Naive thymus-derived CD4-positive, alpha-beta T cell (primary cell): ENCODE measurements at regions not wholly inside any gene's neighbourhood (a gene's known extent, or its start where the extent isn't known, plus 50 kb on each side); places are given as distances from the start of the nearest gene placed in this dataset.

ENCODE experiments used
- ATAC-seq: fragments of 150-1000 bp; cut with Tn5 transposase; 2 replicates; pipeline ENCODE4 v1.10.0; 2021; ENCODE audit warnings: mild to moderate bottlenecking, moderate library complexity
- CTCF ChIA-PET: fragments of 350-600 bp; sonication (Branson Sonifier 250); formaldehyde crosslinking; loops from one replicate; lab custom pipeline; 2021; ENCODE audit warnings: antibody characterized with exemption; lab: Charles Lee
- POLR2A ChIA-PET: fragments of 350-600 bp; sonication (Branson Sonifier 250); formaldehyde crosslinking; loops from one replicate; lab custom pipeline; 2021; ENCODE audit warnings: antibody characterized with exemption, inconsistent platforms; lab: Charles Lee
- DNase-seq, 9 donors: peaks; one replicate each; pipeline versions ENCODE4 v3.0.0 to v3.0.0-alpha.2; 2020 to 2022; ENCODE audit warnings: mixed read lengths in 1 of 9
- H3K27ac ChIP-seq: one replicate; pipeline ENCODE4 v1.7.0; 2013; ENCODE audit warnings: mild to moderate bottlenecking, low read depth, low read length, moderate library complexity
- H3K27me3 ChIP-seq, 2 donors: one replicate each; pipeline ENCODE4 v1.7.0; 2013; ENCODE audit warnings: low read length in 2 of 2, mild to moderate bottlenecking in 2 of 2, moderate library complexity in 2 of 2; ENCODE audit not compliant: control insufficient read depth in 2 of 2, insufficient read depth in 2 of 2
- H3K36me3 ChIP-seq, 3 experiments: 1 replicate in 2 of 3; 2 replicates in 1 of 3; pipeline ENCODE4 v1.7.0; 2013; ENCODE audit warnings: low read length in 3 of 3, mild to moderate bottlenecking in 3 of 3, moderate library complexity in 1 of 3; ENCODE audit not compliant: insufficient read depth in 3 of 3, control insufficient read depth in 2 of 3
- H3K4me1 ChIP-seq, 2 donors: one replicate each; pipeline ENCODE4 v1.7.0; 2013; ENCODE audit warnings: low read length in 2 of 2, mild to moderate bottlenecking in 2 of 2, moderate library complexity in 1 of 2; ENCODE audit not compliant: control insufficient read depth in 2 of 2, insufficient read depth in 2 of 2
- H3K4me3 ChIP-seq: 2 replicates; pipeline ENCODE4 v1.7.0; 2013; ENCODE audit warnings: mild to moderate bottlenecking, low read length
- H3K9me3 ChIP-seq, 3 experiments: 1 replicate in 2 of 3; 2 replicates in 1 of 3; pipeline ENCODE4 v1.7.0; 2013; ENCODE audit warnings: low read length in 3 of 3; ENCODE audit not compliant: control insufficient read depth in 2 of 3
- H3K27ac Mint-ChIP-seq, 9 donors: one replicate each; pipeline ENCODE4 v1.8.0; 2020 to 2022; ENCODE audit warnings: mixed read lengths in 9 of 9, mild to moderate bottlenecking in 8 of 9, moderate library complexity in 5 of 9, inconsistent platforms in 2 of 9
- H3K27me3 Mint-ChIP-seq, 5 donors: one replicate each; pipeline ENCODE4 v1.8.0; 2021 to 2022; ENCODE audit warnings: mixed read lengths in 5 of 5, mild to moderate bottlenecking in 1 of 5
- H3K36me3 Mint-ChIP-seq, 5 donors: one replicate each; pipeline ENCODE4 v1.8.0; 2020 to 2022; ENCODE audit warnings: mixed read lengths in 5 of 5, mild to moderate bottlenecking in 3 of 5, inconsistent platforms in 1 of 5
- H3K4me1 Mint-ChIP-seq, 7 donors: one replicate each; pipeline ENCODE4 v1.8.0; 2020 to 2022; ENCODE audit warnings: mixed read lengths in 7 of 7, mild to moderate bottlenecking in 3 of 7, inconsistent platforms in 1 of 7
- H3K4me3 Mint-ChIP-seq, 10 donors: one replicate each; pipeline ENCODE4 v1.8.0; 2020 to 2022; ENCODE audit warnings: mild to moderate bottlenecking in 10 of 10, mixed read lengths in 10 of 10, moderate library complexity in 6 of 10, inconsistent platforms in 2 of 10
- H3K9me3 Mint-ChIP-seq, 11 donors: one replicate each; pipeline ENCODE4 v1.8.0; 2020 to 2022; ENCODE audit warnings: mixed read lengths in 11 of 11, mild to moderate bottlenecking in 4 of 11, inconsistent platforms in 1 of 11, moderate library complexity in 1 of 11
- intact Hi-C, 2 donors: fragments of 100-400 bp; cut with micrococcal nuclease; formaldehyde crosslinking; loops; one replicate each; pipeline ENCODE4 v1.15.1; 2023

DNA sequence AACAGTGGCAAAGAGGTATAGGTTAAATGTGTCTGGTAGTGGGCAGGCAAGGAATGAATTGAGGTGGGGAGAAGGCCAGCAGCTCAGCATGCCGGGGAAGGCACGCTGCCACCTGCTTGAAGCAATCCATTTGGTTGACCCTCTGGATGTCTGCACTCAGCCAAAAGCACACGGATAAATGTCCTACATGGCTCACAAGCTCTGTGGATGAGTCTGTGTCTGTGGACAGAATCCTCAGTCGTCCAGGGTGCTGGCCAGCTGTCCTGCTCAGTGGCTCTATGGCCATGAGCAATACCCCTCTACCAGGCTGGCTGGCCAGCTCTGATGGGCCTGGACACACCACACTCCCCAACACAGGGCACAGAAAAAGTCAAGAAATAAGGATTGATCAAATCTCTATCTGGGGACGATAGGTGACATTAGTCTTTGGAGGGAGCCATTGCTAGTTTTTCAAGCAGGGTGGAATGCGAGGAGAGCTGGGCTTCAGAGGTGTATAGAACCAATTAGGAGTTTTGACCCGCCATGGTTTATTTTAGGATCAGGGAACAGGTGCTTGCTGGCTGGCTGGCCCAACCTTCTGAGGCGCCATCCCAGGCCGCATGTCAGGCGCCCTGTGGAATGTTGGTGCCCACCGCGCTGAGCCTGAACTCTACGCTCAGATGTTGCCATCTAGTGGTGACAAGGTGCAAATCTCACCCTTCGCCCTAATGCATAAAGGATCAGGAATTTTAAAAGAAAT, 493.4 kb downstream of the TNS3 start:
- Mint-ChIP-seq H3K4me3 (no peak overlapping the region), H3K27me3 (peaks cover 0 to 23% (median 11%) of the 10 kb centered on the region in 5 donors), H3K36me3 (no peaks in the 10 kb centered on the region), H3K27ac (no peak overlapping the region), H3K9me3 (peaks cover 0 to 2% (median 0%) of the 10 kb centered on the region in 11 donors), H3K4me1 (no peaks in the 10 kb centered on the region)
- peak in 5 of 9 donors; percentile 2 to 18 (median 6) for DNase-seq
- no peak overlapping the region for H3K27ac ChIP-seq
- H3K9me3 ChIP-seq, result no peaks in the 10 kb centered on the region
- ATAC-seq, result no peak
- ChIA-PET POLR2A (interaction anchor here (0.6 kb wide), 1 partner anchor 1118 kb away, joined by 3 read pairs; no protein-coding TSS in a partner anchor), CTCF (interaction anchor here (0.9 to 1.0 kb wide), 2 partner anchors 1169 to 1170 kb away, joined by 3 to 6 read pairs; no protein-coding TSS in a partner anchor)
- no peak overlapping the region for H3K4me3 ChIP-seq
- intact Hi-C loops, result loop anchor here (1.0 kb wide), 3 partner anchors 1165 to 1197 kb away; no protein-coding TSS in a partner anchor
- H3K36me3 ChIP-seq, result no peaks in the 10 kb centered on the region
- H3K4me1 ChIP-seq, result no peaks in the 10 kb centered on the region
- peaks cover 0 to 3% of the 10 kb centered on the region in 2 donors for H3K27me3 ChIP-seq

DNA sequence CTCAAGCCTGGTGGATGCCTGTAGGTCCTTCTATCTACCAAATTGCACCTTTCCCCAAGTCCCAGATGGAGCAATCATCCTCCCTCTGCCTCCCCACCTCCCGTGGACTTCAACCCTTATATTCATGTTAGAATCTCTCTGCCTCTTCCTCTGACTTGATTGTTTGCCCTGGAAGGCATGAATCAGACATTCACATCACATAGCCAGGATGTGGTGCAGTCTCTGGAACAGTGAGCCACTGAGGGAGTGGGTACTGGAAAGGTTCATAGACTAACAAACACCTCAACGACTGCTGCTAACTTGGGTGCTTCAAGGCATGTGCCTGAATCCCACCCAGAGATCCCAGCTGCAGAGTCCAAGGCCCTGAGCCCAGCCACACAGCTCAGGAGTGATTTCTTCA, 494.0 kb downstream of the TNS3 start:
- Histone ChIP-seq H3K27me3 (peaks cover 0 to 3% of the 10 kb centered on the region in 2 donors), H3K4me3 (no peak overlapping the region), H3K4me1 (no peaks in the 10 kb centered on the region), H3K36me3 (no peaks in the 10 kb centered on the region), H3K9me3 (no peaks in the 10 kb centered on the region), H3K27ac (no peak overlapping the region)
- POLR2A ChIA-PET, result interaction anchor here (0.6 kb wide), 1 partner anchor 1117 kb away, joined by 3 read pairs; no protein-coding TSS in a partner anchor
- H3K27me3 Mint-ChIP-seq, result peaks cover 0 to 23% (median 11%) of the 10 kb centered on the region in 5 donors
- peaks cover 0 to under 1% (median 0%) of the 10 kb centered on the region in 11 donors for H3K9me3 Mint-ChIP-seq
- no peaks in the 10 kb centered on the region for H3K36me3 Mint-ChIP-seq
- intact Hi-C loops, result loop anchor here in 1 of 2 donors (1.0 kb wide), 3 partner anchors 1165 to 1197 kb away; no protein-coding TSS in a partner anchor
- H3K4me1 Mint-ChIP-seq, result no peaks in the 10 kb centered on the region
- H3K4me3 Mint-ChIP-seq, result no peak overlapping the region
- DNase-seq, result no peak
- no peak for ATAC-seq
- H3K27ac Mint-ChIP-seq, result no peak overlapping the region
- CTCF ChIA-PET, result interaction anchor here (0.9 to 1.0 kb wide), 2 partner anchors 1168 to 1170 kb away, joined by 3 to 6 read pairs; no protein-coding TSS in a partner anchor

- H3K27me3 Mint-ChIP-seq, result peaks cover 0 to 9% (median 5%) of the 10 kb centered on the region in 5 donors
- no peak overlapping the region for H3K27ac ChIP-seq
- no peak for DNase-seq
- no peaks in the 10 kb centered on the region for H3K36me3 ChIP-seq
- H3K9me3 ChIP-seq, result no peaks in the 10 kb centered on the region
- no peaks in the 10 kb centered on the region for H3K36me3 Mint-ChIP-seq
- intact Hi-C loops, result no loop called here
- H3K4me1 Mint-ChIP-seq, result no peaks in the 10 kb centered on the region
- ChIA-PET CTCF (no interaction called here), POLR2A (no interaction called here)
- no peak overlapping the region for H3K4me3 ChIP-seq
- no peak overlapping the region for H3K4me3 Mint-ChIP-seq
- no peak overlapping the region for H3K27ac Mint-ChIP-seq
- no peaks in the 10 kb centered on the region for H3K27me3 ChIP-seq
- ATAC-seq, result no peak
- no peaks in the 10 kb centered on the region for H3K4me1 ChIP-seq
- no peaks in the 10 kb centered on the region for H3K9me3 Mint-ChIP-seq
These were observed 496.2 kb downstream of the TNS3 start for GRCh38 chr7:47085491-47086275.

DNA sequence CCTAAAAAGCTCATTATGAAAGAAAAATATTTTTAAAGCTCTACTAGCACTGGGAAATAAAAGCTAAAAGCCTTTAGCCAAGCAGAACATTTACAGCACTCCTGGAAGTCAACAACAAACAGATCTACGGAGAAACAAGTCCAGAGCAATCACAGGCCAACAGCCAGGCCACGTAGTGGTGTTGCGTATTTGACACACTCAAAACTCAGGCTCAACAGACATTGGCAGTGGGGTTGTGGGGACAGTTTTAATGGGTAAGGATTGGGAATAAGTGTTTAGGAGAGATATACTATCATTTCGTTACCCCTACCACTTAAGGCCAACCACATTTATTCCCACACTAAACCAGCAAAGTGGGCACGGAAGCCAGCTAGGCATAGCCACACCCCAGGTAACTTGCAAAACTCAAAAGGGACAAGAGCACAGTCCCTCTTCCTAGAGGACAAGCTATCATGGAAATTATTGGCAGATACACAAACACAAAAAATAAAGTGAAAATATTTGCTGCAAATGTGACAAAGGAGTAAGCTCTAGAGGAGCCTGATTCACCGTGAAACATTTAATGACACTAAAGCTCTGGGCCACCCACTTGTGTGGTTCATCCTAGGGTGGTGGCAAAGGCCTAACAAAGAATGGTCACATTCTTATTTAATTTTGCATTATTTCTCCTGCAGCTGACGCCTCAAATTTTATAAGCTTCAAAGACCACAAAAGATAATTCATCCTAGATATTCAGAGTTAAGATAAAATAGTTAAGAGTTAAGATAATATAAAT, 498.2 kb downstream of the TNS3 start:
- H3K4me3 Mint-ChIP-seq, result no peak overlapping the region
- H3K36me3 ChIP-seq, result no peaks in the 10 kb centered on the region
- CTCF ChIA-PET, result no interaction called here

DNA sequence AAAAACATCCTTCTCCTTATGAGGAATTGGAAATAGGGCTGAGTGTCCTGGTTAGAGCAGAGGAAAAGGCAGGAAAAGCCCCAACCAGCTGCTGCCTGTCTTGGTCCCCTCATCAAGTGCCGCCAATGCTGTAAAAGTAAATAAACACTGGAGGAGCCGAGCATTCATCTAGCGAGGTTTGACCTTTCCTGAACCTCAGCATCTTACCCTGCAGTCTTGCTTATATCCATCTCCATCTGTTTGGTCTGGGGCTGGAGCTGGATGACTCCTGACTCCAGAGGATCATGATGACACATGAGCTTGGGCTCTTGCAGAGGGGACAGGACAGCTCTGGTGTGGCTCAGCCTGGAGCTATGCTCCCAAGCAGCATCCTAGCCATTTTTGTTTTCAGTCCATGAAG, 501.1 kb downstream of the TNS3 start:
- H3K36me3 Mint-ChIP-seq, result no peaks in the 10 kb centered on the region
- no peak overlapping the region for H3K27ac ChIP-seq
- DNase-seq, result no peak
- no peaks in the 10 kb centered on the region for H3K27me3 ChIP-seq
- no peak overlapping the region for H3K4me3 Mint-ChIP-seq
- no peaks in the 10 kb centered on the region for H3K36me3 ChIP-seq
- POLR2A ChIA-PET, result no interaction called here
- no peak overlapping the region for H3K27ac Mint-ChIP-seq
- no peaks in the 10 kb centered on the region for H3K4me1 ChIP-seq
- peaks cover 0 to 12% (median 0%) of the 10 kb centered on the region in 5 donors for H3K27me3 Mint-ChIP-seq
- H3K9me3 Mint-ChIP-seq, result no peaks in the 10 kb centered on the region
- no peak overlapping the region for H3K4me3 ChIP-seq
- CTCF ChIA-PET, result no interaction called here
- no peaks in the 10 kb centered on the region for H3K9me3 ChIP-seq
- H3K4me1 Mint-ChIP-seq, result no peaks in the 10 kb centered on the region
- ATAC-seq, result no peak
- intact Hi-C loops, result no loop called here

More for the DNA sequence above, 498.2 kb downstream of the TNS3 start:
- Mint-ChIP-seq H3K27ac (no peak overlapping the region), H3K27me3 (peaks cover 0 to 12% (median 0%) of the 10 kb centered on the region in 5 donors), H3K4me1 (no peaks in the 10 kb centered on the region), H3K9me3 (no peaks in the 10 kb centered on the region), H3K36me3 (no peaks in the 10 kb centered on the region)
- H3K9me3 ChIP-seq, result no peaks in the 10 kb centered on the region
- no peaks in the 10 kb centered on the region for H3K4me1 ChIP-seq
- ATAC-seq (no peak), DNase-seq (no peak)
- POLR2A ChIA-PET, result no interaction called here
- no peaks in the 10 kb centered on the region for H3K27me3 ChIP-seq
- intact Hi-C loops, result no loop called here
- H3K4me3 ChIP-seq, result no peak overlapping the region
- H3K27ac ChIP-seq, result no peak overlapping the region

DNA sequence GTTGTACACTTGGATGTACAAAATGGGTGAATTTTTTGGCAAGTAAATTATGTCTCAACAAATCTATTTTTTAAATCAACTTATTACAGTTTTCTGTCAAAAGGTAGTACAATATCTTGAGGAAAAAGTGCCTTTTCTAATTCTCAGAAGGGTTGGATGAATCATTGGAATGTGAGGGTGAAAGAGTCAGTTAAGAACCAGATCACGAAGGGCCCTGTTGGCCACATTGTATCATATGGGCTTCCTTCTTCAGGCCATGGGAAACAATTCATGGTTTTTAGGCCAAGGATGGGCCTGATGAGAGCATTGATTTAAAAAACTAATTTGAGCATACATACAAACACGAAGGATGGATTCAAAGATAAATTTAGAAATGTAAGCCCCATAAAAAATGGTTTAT, 503.7 kb downstream of the TNS3 start:
- peaks cover 0 to 12% (median 0%) of the 10 kb centered on the region in 5 donors for H3K27me3 Mint-ChIP-seq
- DNase-seq (no peak), ATAC-seq (no peak)
- H3K9me3 ChIP-seq, result no peaks in the 10 kb centered on the region
- ChIA-PET POLR2A (no interaction called here), CTCF (no interaction called here)
- H3K4me1 Mint-ChIP-seq, result no peaks in the 10 kb centered on the region
- intact Hi-C loops, result no loop called here
- H3K4me3 ChIP-seq, result no peak overlapping the region
- no peaks in the 10 kb centered on the region for H3K36me3 ChIP-seq
- H3K9me3 Mint-ChIP-seq, result peaks cover 0 to 2% (median 0%) of the 10 kb centered on the region in 11 donors
- no peaks in the 10 kb centered on the region for H3K4me1 ChIP-seq
- H3K27ac Mint-ChIP-seq, result no peak overlapping the region
- no peaks in the 10 kb centered on the region for H3K36me3 Mint-ChIP-seq
- no peak overlapping the region for H3K27ac ChIP-seq
- no peaks in the 10 kb centered on the region for H3K27me3 ChIP-seq
- H3K4me3 Mint-ChIP-seq, result no peak overlapping the region
